Ectodermal cell (in vitro differentiated cells): ENCODE measurements at regions not wholly inside any gene's neighbourhood (a gene's known extent, or its start where the extent isn't known, plus 50 kb on each side); places are given as distances from the start of the nearest gene placed in this dataset.

Experiments used
- H3K27ac ChIP-seq: 2 replicates; pipeline ENCODE4 v1.7.0; 2013; ENCODE audit warnings: mild to moderate bottlenecking, low read depth, low read length; ENCODE audit not compliant: insufficient read depth, poor library complexity, severe bottlenecking
- H3K27me3 ChIP-seq: 2 replicates; pipeline ENCODE4 v1.7.0; 2013; ENCODE audit warnings: mild to moderate bottlenecking, low read length; ENCODE audit not compliant: insufficient read depth, control insufficient read depth, poor library complexity, severe bottlenecking
- H3K36me3 ChIP-seq: one replicate; pipeline ENCODE4 v1.7.0; 2013; ENCODE audit warnings: low read length; ENCODE audit not compliant: control insufficient read depth, insufficient read depth
- H3K4me1 ChIP-seq: one replicate; pipeline ENCODE4 v1.7.0; 2013; ENCODE audit warnings: low read length; ENCODE audit not compliant: control insufficient read depth, insufficient read depth
- H3K4me3 ChIP-seq: 2 replicates; pipeline ENCODE4 v1.7.0; 2013; ENCODE audit warnings: low read depth, low read length, control low read depth; ENCODE audit not compliant: insufficient read depth
- H3K9me3 ChIP-seq: 2 replicates; pipeline ENCODE4 v1.7.0; 2013; ENCODE audit warnings: mild to moderate bottlenecking, low read length, moderate library complexity; ENCODE audit not compliant: control insufficient read depth
- WGBS, 2 experiments: methylation state at CpG; one replicate each; pipeline ENCODE4 v1.1.7; 2013; ENCODE audit warnings: missing lambda C conversion rate in 2 of 2; 5-methylcytosine and 5-hydroxymethylcytosine counted together

GRCh38 chr3:25350725-25351114 lies 77.3 kb upstream of the RARB start:
- Histone ChIP-seq H3K27ac (no peak overlapping the region), H3K27me3 (no peaks in the 10 kb centered on the region), H3K9me3 (no peaks in the 10 kb centered on the region), H3K4me3 (no peak overlapping the region), H3K4me1 (peaks cover 17% of the 10 kb centered on the region), H3K36me3 (no peaks in the 10 kb centered on the region)
- WGBS, 2 experiments, result 71 to 73% methylated on average over 5 of the region's 5 CpGs

GRCh38 chr3:25354071-25354470 lies 74.0 kb upstream of the RARB start:
- H3K4me3 ChIP-seq, result no peak overlapping the region
- H3K9me3 ChIP-seq, result no peaks in the 10 kb centered on the region
- peaks cover 17% of the 10 kb centered on the region for H3K4me1 ChIP-seq
- no peaks in the 10 kb centered on the region for H3K27me3 ChIP-seq
- WGBS, 2 experiments, result 98 to 100% methylated on average over 1 to 2 of the region's 3 CpGs
- no peaks in the 10 kb centered on the region for H3K36me3 ChIP-seq
- H3K27ac ChIP-seq, result no peak overlapping the region

- H3K27ac ChIP-seq, result no peak overlapping the region
- WGBS, 2 experiments, result 89 to 97% methylated on average over 2 to 3 of the region's 4 CpGs
- no peaks in the 10 kb centered on the region for H3K36me3 ChIP-seq
- H3K4me3 ChIP-seq, result no peak overlapping the region
- peaks cover 11% of the 10 kb centered on the region for H3K4me1 ChIP-seq
- no peaks in the 10 kb centered on the region for H3K9me3 ChIP-seq
- no peaks in the 10 kb centered on the region for H3K27me3 ChIP-seq
Measured at GRCh38 chr3:25355034-25355885, 72.8 kb upstream of the RARB start.

- H3K27ac ChIP-seq, result no peak overlapping the region
- no peak overlapping the region for H3K4me3 ChIP-seq
- WGBS, 2 experiments, result 96 to 97% methylated on average over 2 to 3 of the region's 3 CpGs
- H3K27me3 ChIP-seq, result no peaks in the 10 kb centered on the region
- H3K9me3 ChIP-seq, result no peaks in the 10 kb centered on the region
- no peaks in the 10 kb centered on the region for H3K36me3 ChIP-seq
- peaks cover 10% of the 10 kb centered on the region for H3K4me1 ChIP-seq
Measured at GRCh38 chr3:25355998-25356397, 72.1 kb upstream of the RARB start.

GRCh38 chr3:25362118-25362517 lies 65.9 kb upstream of the RARB start:
- H3K27ac ChIP-seq, result no peak overlapping the region
- no peaks in the 10 kb centered on the region for H3K9me3 ChIP-seq
- 89 to 91% methylated on average over 7 of the region's 7 CpGs for WGBS, 2 experiments
- H3K36me3 ChIP-seq, result no peaks in the 10 kb centered on the region
- no peaks in the 10 kb centered on the region for H3K27me3 ChIP-seq
- no peak overlapping the region for H3K4me3 ChIP-seq
- no peaks in the 10 kb centered on the region for H3K4me1 ChIP-seq

GRCh38 chr3:25365636-25366035 lies 62.4 kb upstream of the RARB start:
- H3K4me3 ChIP-seq, result no peak overlapping the region
- H3K36me3 ChIP-seq, result no peaks in the 10 kb centered on the region
- no peaks in the 10 kb centered on the region for H3K27me3 ChIP-seq
- no peak overlapping the region for H3K27ac ChIP-seq
- H3K4me1 ChIP-seq, result no peaks in the 10 kb centered on the region
- WGBS, 2 experiments, result 83 to 93% methylated on average over 1 of the region's 1 CpG
- no peaks in the 10 kb centered on the region for H3K9me3 ChIP-seq

- Histone ChIP-seq H3K27me3 (no peaks in the 10 kb centered on the region), H3K27ac (no peak overlapping the region), H3K36me3 (no peaks in the 10 kb centered on the region), H3K4me1 (no peaks in the 10 kb centered on the region), H3K9me3 (no peaks in the 10 kb centered on the region), H3K4me3 (no peak overlapping the region)
- WGBS, 2 experiments, result 100% methylated on average over 1 of the region's 1 CpG
Measured at GRCh38 chr3:25367025-25367424, 61.0 kb upstream of the RARB start.

GRCh38 chr3:25372167-25372566 lies 55.9 kb upstream of the RARB start:
- Histone ChIP-seq H3K27me3 (no peaks in the 10 kb centered on the region), H3K27ac (no peak overlapping the region), H3K9me3 (no peaks in the 10 kb centered on the region), H3K36me3 (no peaks in the 10 kb centered on the region), H3K4me1 (no peaks in the 10 kb centered on the region), H3K4me3 (no peak overlapping the region)
- WGBS, 2 experiments, result 93% methylated on average over 3 of the region's 3 CpGs

GRCh38 chr3:25376340-25376739 lies 51.7 kb upstream of the RARB start:
- no peaks in the 10 kb centered on the region for H3K9me3 ChIP-seq
- no peaks in the 10 kb centered on the region for H3K36me3 ChIP-seq
- 84 to 85% methylated on average over 4 of the region's 4 CpGs for WGBS, 2 experiments
- H3K4me3 ChIP-seq, result no peak overlapping the region
- H3K27ac ChIP-seq, result no peak overlapping the region
- no peaks in the 10 kb centered on the region for H3K4me1 ChIP-seq
- H3K27me3 ChIP-seq, result no peaks in the 10 kb centered on the region

- 92 to 94% methylated on average over 2 of the region's 2 CpGs for WGBS, 2 experiments
- no peaks in the 10 kb centered on the region for H3K4me1 ChIP-seq
- H3K27me3 ChIP-seq, result no peaks in the 10 kb centered on the region
- H3K9me3 ChIP-seq, result no peaks in the 10 kb centered on the region
- H3K36me3 ChIP-seq, result no peaks in the 10 kb centered on the region
- no peak overlapping the region for H3K4me3 ChIP-seq
- H3K27ac ChIP-seq, result no peak overlapping the region
Measured at GRCh38 chr3:25377042-25377441, 51.0 kb upstream of the RARB start.
